ENCODE measurements at regions not wholly inside any gene's neighbourhood (a gene's known extent, or its start where the extent isn't known, plus 50 kb on each side); places are given as distances from the start of the nearest gene placed in this dataset.

GRCh38 chr12:93256256-93256969, 121.3 kb upstream of the NUDT4 start:
- no peak for DNase-seq

DNA sequence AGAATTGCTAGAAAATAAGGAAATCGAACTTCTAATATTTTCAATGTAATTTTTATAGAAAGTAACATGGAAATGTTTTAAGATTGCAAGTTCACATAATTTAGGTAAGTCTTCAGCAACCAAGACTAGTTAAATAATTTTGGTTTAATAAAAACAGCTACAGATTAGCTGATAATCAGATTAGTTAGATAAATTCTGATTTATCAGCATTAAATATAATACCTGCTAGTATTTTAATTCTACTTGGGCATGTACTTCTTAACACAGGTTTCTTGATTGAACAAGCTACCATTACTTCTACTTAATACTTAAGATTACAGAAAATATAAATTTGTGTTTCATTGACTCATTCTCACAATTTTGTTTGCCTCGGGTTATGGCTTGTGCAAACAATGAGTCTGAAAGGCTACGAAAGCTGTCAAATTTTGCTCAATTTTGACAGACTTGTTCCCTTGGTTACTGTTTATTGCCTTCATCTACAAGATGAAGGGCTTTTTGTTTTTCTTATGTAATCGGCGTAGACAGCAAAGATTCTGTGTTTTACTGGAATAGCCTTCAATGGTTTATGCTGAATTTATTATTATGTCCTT, 116.1 kb upstream of the NUDT4 start:
- DNase-seq, result no peak

DNA sequence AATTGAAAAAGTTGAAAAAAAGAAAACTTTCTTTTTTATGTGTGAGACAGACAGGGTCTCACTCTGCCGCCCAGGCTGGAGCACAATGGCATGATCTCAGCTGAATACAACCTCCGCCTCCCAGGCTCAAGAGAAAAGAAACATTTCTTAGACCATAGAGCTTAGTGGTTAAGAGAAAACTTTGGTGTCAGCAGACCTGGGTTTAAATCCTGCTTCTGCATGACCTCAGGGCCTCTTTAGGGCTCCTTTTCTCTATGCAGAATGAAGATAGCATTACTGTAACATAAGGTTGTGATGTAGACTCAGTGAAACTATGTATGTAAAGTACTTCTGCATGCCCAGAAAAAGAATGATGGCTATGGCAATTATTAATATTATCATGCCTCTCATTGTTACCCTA, 104.7 kb upstream of the NUDT4 start:
- no peak for DNase-seq

GRCh38 chr12:93273834-93274564, 103.7 kb upstream of the NUDT4 start:
- DNase-seq, result no peak

- no peak for DNase-seq
These were observed 102.8 kb upstream of the NUDT4 start for GRCh38 chr12:93274937-93275336.

DNA sequence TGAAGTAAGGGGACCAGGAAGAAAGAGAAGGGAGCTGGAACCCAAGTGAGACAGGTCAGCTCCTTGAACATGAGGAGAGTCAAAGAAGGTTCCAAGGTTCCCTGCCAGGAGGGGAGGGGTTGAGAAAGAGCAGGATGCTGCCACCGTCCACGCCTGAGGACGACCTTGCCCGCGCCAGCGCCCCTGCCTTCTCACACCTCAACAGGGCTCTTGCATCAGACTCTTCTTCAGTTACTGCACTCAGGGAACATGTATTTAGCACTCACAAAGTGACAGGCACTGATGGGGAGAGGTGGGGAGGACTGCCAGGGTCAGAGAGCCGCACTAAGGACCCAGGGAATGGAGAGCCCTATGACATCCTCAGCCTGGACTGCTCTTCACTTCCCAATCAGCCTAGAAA, 102.1 kb upstream of the NUDT4 start:
- DNase-seq, result no peak

GRCh38 chr12:93279565-93280412, 97.9 kb upstream of the NUDT4 start:
- no peak for DNase-seq

DNA sequence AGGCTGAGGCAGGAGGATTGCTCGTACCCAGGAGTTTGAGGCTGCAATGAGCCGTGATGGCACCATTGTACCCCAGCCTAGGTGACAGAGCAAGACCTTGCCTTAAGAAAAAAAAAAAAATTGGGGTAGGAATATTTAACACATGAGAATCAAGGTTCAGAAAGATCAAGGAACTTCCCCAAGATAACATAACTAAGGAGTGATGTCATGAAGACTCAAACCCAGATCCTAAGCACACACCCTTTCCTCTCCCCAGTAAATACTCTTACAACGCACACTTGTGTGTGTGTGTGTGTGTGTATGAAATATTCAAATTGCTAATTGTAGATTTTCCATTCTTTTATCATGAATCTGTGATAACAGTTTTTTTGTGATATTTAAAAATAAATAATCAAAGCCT, 90.6 kb upstream of the NUDT4 start:
- DNase-seq, result no peak

DNA sequence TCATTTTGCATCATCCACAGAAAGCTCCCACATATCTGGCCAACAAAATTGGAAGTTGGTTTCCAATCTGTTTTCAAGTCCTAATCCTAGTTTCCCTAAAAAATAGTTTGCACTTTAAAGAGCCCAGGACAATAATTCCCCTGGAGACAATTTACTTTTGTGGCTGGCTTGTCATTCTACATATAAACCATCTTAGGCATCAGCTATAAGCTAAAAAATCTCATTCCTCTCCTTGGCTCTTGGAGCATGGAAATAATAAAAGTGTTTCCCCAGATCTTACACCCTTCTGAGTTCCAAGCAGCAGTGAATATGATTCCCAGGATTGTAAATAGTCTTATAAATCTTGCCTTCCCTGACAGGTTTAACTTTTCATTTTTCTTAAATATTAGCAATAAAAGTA, 89.1 kb upstream of the NUDT4 start:
- no peak for DNase-seq

- no peak for DNase-seq
These were observed 87.3 kb upstream of the NUDT4 start for GRCh38 chr12:93290391-93290790.

GRCh38 chr12:93292213-93292612, 85.5 kb upstream of the NUDT4 start:
- no peak for DNase-seq

DNA sequence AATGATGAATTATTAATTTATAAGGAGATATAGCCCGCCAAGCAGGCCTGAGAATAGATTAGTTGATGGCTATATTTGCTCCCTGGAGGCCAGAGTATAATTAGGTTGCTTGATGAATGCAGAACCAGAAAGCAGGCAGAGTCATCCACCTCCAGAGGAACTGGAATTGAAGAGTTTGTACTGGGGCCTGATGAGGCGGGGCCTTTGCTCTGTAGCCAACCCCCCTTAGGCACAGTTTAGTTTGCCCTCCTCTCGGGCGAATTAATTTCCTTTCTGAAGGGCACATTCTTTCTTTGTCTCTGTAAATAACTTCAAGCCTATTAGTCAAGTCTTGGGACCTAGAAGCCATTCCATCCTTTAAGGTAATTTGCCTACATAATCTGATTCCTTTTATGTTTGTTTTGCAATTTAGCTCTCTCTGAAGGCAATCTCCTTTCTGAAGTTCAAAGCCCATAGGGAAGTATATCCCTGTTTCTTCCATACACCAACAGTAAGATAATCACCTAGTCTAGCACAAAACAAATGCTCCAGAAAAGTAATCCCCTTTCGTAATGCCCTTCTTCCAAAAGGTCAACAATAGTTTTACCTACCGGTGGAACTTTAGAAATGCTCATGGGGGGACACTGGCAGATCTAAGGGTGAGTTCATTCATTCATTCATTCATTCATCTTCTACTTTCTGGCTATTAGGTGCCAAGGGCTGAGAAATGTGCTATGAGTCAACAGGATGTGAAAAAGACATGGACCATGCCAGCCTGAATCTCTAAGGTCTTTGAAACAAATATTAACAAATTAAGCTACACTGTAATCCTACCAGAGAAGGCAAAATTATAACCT, 84.8 kb upstream of the NUDT4 start:
- no peak for DNase-seq

DNA sequence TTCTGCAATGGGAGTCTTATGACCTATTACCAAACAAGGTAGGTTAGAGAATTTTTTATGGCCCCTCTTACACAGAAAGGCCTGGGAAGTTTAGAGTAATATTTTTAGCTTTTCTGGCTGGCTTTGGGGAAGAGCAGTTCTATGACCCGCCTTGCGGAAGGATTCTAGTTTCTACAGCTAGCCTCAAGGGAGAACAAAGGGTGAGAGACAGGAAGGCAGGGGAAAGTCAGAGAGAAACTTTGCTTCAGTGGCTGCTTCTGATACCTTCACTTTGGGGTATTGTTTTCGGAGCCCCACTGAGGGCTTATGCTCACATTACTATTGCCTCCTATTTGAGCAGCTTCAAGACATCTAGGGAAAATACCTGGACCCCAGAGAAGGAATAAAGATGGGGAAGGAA, 80.7 kb upstream of the NUDT4 start:
- DNase-seq, result no peak

DNA sequence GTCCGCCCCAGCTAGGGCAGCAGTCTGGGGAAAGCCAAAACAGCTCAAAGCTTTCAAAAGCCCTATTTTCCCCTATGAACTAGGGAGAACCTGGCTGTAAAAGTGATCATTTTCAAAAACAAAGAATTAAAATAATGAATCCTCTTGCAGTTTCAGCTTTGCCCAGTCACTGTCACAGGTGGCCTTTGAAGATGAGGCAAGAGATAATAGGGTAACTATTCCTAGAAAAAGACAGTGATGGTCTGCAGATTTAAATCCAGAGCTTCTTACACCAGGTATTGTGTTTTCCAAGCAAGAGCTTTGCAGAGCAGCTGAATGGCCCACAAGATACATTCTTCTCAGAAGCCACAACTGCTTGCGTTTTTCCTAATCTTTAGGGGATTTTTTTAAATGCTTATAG, 80.2 kb upstream of the NUDT4 start:
- DNase-seq, result no peak

GRCh38 chr12:93299262-93299846, 78.4 kb upstream of the NUDT4 start:
- no peak for DNase-seq

DNA sequence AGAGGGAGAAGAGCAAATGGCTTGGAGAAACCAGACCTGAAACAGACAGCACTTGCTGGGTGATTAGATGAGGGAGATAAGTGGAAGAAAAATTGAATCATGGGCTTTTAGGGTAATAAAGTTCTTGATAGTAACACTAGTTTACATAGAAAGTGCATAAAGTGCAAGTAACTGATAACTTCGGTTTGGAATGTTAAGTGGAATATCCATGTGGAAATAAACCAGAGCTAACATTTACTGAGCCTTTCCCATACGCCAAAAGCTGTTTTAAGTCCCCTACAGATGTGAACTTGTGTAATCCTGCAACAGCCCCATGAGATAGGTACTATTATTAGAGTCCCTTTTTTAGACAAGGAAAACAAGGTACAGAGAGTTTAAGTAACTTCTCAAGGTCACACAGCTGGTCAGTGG, 77.1 kb upstream of the NUDT4 start:
- DNase-seq, result no peak

- DNase-seq, result no peak
These were observed 75.1 kb upstream of the NUDT4 start for GRCh38 chr12:93302331-93303229.

GRCh38 chr12:93306636-93307035, 71.1 kb upstream of the NUDT4 start:
- DNase-seq, result no peak

DNA sequence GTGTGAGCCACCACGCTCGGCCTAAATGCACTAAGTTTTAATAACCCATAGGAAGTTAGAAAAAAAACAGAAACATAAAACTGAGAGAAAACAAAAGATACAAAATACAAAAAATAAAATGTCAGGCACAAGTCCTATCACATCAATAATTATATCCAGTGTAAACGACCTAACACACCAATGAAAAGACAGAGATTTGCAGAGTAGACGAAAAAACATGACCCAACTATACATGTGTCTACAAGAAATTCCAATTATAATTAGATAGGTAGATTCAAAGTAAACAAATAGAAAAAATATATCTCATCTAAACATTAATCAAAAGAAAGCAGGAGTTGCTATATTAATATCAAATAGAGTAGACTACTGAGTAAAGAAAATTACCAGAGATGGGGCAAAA, 69.4 kb upstream of the NUDT4 start:
- DNase-seq, result no peak

- no peak for DNase-seq
These were observed 65.9 kb upstream of the NUDT4 start for GRCh38 chr12:93311827-93312226.

DNA sequence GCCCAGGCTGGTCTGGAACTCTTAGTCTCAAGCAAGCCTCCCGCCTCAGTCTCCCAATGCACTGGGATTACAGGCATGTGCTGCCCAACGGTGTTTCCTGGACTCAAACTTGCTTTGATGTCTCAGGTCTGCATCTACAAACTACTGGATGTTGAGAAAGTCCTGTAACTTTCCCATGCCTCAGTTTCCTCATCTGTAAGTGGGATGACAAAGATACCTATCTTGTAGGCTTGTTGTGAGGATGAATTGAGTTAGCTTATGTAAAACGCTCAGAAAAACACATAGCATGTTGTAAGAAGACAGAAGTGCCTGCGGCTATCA, 63.6 kb upstream of the NUDT4 start:
- no peak for DNase-seq

Data from CD4-positive, alpha-beta T cell treated with Interleukin-4 for 4 hours (primary cell).